Calu3 (cell line): ENCODE measurements at regions not wholly inside any gene's neighbourhood (a gene's known extent, or its start where the extent isn't known, plus 50 kb on each side); places are given as distances from the start of the nearest gene placed in this dataset.

ENCODE experiments used
- BruUV-seq: library from RNA; stranded (reverse); fragments of 400-500 nt; replicated peaks from 2 replicates; lab custom pipeline; 2021; lab: Mats Ljungman, UMichigan
- CTCF ChIA-PET: fragments of 300-600 bp; sonication (Branson Sonifier 250); formaldehyde crosslinking; loops from one replicate; lab custom pipeline; 2022; ENCODE audit warnings: antibody characterized with exemption; lab: Charles Lee
- DNase-seq: peaks from one replicate; pipeline ENCODE4 v3.0.0; 2022
- H3K27ac Mint-ChIP-seq: one replicate; pipeline ENCODE4 v1.8.0; 2022; ENCODE audit warnings: mixed read lengths; ENCODE audit not compliant: unreplicated experiment
- H3K27me3 Mint-ChIP-seq: one replicate; pipeline ENCODE4 v1.8.0; 2022; ENCODE audit warnings: mixed read lengths; ENCODE audit not compliant: unreplicated experiment
- H3K36me3 Mint-ChIP-seq: one replicate; pipeline ENCODE4 v1.8.0; 2022; ENCODE audit warnings: mild to moderate bottlenecking, moderate library complexity, mixed read lengths; ENCODE audit not compliant: insufficient read depth, unreplicated experiment
- H3K4me1 Mint-ChIP-seq: one replicate; pipeline ENCODE4 v1.8.0; 2022; ENCODE audit warnings: mild to moderate bottlenecking, low read depth, mixed read lengths; ENCODE audit not compliant: unreplicated experiment
- H3K4me3 Mint-ChIP-seq: one replicate; pipeline ENCODE4 v1.8.0; 2022; ENCODE audit warnings: mild to moderate bottlenecking, low read depth, moderate library complexity, mixed read lengths; ENCODE audit not compliant: unreplicated experiment
- H3K9me3 Mint-ChIP-seq: one replicate; pipeline ENCODE4 v1.8.0; 2022; ENCODE audit warnings: low read depth, mixed read lengths; ENCODE audit not compliant: unreplicated experiment
- CTCF ChIP-seq: fragments of 200-600 bp; IDR thresholded peaks from one replicate; pipeline ENCODE4 v1.8.0; 2022; ENCODE audit warnings: antibody characterized with exemption; ENCODE audit not compliant: unreplicated experiment
- intact Hi-C: fragments of 100-400 bp; cut with micrococcal nuclease; formaldehyde crosslinking; loops from one replicate; pipeline ENCODE4 v1.10.0; 2022; ENCODE audit not compliant: unreplicated experiment

DNA sequence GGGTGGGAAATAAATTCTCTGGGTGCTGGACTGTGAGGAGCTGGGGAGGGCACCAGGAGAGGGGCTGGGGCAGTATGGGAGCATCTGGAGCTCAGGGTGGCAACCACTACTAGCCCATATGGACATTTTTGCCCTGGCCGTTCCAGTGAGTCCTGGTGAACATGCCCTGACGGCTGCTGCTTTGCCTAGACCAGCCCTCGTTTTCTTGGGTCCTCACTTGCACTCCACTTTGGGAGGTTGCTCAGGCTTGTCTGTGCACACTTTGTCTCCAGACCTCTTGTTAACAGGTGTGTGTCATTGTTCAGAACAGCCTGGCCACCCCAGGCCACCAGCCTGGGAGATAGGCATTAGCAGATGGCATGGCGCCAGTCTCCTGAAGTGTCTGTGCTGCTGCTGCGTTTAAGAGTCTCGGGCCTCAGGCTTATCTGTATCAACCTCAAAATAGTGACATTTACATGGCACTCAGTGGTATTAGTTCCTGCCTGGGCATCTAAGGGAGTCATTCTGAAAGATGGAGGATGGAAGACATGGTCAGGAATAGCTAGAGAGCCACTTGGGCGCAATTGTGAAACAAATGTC lies 190.5 kb downstream of the PTPRU start:
- Mint-ChIP-seq H3K27ac (no peak overlapping the region), H3K27me3 (peaks cover 91% of the 10 kb centered on the region), H3K9me3 (peaks cover 4% of the 10 kb centered on the region), H3K36me3 (no peaks in the 10 kb centered on the region), H3K4me1 (no peaks in the 10 kb centered on the region), H3K4me3 (no peak overlapping the region)
- no peak for DNase-seq
- intact Hi-C loops = no loop called here
- CTCF ChIA-PET = no interaction called here
- TF ChIP-seq CTCF = no peak
- BruUV-seq = no TSS peak

GRCh38 chr1:29425631-29426030 lies 189.3 kb downstream of the PTPRU start:
- TF ChIP-seq CTCF = no peak
- Mint-ChIP-seq H3K4me1 (no peaks in the 10 kb centered on the region), H3K4me3 (no peak overlapping the region), H3K9me3 (peaks cover 2% of the 10 kb centered on the region), H3K27me3 (peaks cover 91% of the 10 kb centered on the region), H3K36me3 (no peaks in the 10 kb centered on the region), H3K27ac (no peak overlapping the region)
- BruUV-seq = no TSS peak
- intact Hi-C loops = no loop called here
- DNase-seq = no peak
- CTCF ChIA-PET = interaction anchor here (0.6 kb wide), 1 partner anchor 950 kb away, joined by 3 read pairs; no protein-coding TSS in a partner anchor

DNA sequence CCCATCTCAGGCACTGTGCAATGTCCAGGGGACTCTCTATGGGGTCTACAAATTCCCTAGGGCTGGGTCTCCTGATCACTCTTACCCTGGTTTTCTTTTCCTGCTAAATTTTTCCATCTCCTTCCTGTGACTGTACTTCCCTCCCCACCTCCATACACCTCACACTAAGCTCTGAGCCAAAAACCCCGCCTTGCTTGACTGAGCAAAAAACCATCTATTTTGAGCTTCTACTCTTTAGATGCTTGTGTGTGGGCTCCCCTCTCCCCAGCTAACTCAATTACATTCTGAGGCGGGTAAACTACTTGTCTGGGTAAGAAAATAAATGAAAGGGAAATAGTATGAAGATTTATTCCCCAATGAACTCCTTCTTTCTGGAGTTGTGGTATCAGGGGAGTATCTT lies 187.9 kb downstream of the PTPRU start:
- DNase-seq = no peak
- CTCF ChIA-PET = no interaction called here
- Mint-ChIP-seq H3K27me3 (peaks cover 91% of the 10 kb centered on the region), H3K27ac (no peak overlapping the region), H3K4me1 (no peaks in the 10 kb centered on the region), H3K9me3 (peaks cover 2% of the 10 kb centered on the region), H3K36me3 (no peaks in the 10 kb centered on the region), H3K4me3 (no peak overlapping the region)
- no TSS peak for BruUV-seq
- intact Hi-C loops = no loop called here
- TF ChIP-seq CTCF = no peak

- H3K9me3 Mint-ChIP-seq = peaks cover 2% of the 10 kb centered on the region
- H3K4me3 Mint-ChIP-seq = no peak overlapping the region
- intact Hi-C loops = no loop called here
- no peak overlapping the region for H3K27ac Mint-ChIP-seq
- no peaks in the 10 kb centered on the region for H3K4me1 Mint-ChIP-seq
- no peak for TF ChIP-seq CTCF
- CTCF ChIA-PET = no interaction called here
- no TSS peak for BruUV-seq
- peaks cover 88% of the 10 kb centered on the region for H3K27me3 Mint-ChIP-seq
- H3K36me3 Mint-ChIP-seq = no peaks in the 10 kb centered on the region
- DNase-seq = no peak
These were observed 183.9 kb downstream of the PTPRU start for GRCh38 chr1:29420202-29420601.
